ENCODE measurements at regions not wholly inside any gene's neighbourhood (a gene's known extent, or its start where the extent isn't known, plus 50 kb on each side); places are given as distances from the start of the nearest gene placed in this dataset.

GRCh38 chr6:12596731-12597130 lies 119.8 kb upstream of the PHACTR1 start:
- peaks cover 0 to 2% (median 0%) of the 10 kb centered on the region in 5 experiments for H3K27me3 ChIP-seq (replicated peaks in 2 of 5; ENCODE audit: control insufficient read depth in 4 of 5, insufficient read depth in 5 of 5, low read length in 4 of 5)
- CTCF ChIA-PET, result interaction anchor here (0.6 to 1.3 kb wide), 3 partner anchors 8 to 835 kb away, joined by 3 to 6 read pairs (median 5); partner anchors contain the start of gene EDN1

DNA sequence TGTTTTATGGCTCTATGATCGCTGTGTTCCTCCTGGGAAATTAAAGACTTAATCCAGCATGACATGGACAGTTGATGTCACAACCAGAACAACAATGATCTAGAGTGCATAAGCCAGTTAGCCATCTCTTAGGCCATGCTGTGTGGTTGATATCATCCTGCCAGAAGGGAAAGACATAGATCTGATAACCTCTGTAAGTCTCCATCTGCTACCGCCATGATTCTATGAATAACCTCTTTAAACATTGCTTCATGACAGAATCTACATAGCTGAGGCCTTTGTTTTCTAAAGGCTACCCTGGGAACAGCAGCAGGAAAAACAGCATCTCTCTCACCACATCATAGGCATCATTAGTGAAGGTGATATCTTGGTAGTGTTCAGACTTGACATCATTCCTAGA lies 117.6 kb upstream of the PHACTR1 start:
- CTCF ChIA-PET, result no interaction called here
- WGBS (ENCODE audit: insufficient coverage), result 86% methylated on average over 1 of the region's 2 CpGs
- DNase-seq, result peak in 1 of 3 donors; percentile 8
- Histone ChIP-seq H3K27me3 (replicated peaks in 2 of 5; ENCODE audit: control insufficient read depth in 4 of 5, insufficient read depth in 5 of 5, low read length in 4 of 5) (peaks cover 0 to 2% (median 0%) of the 10 kb centered on the region in 5 experiments), H3K4me3 (ENCODE audit: control insufficient read depth in 1 of 7, extremely low read depth in 1 of 7, insufficient read depth in 4 of 7, low read depth in 2 of 7, low read length in 6 of 7) (no peak overlapping the region), H3K36me3 (ENCODE audit: control insufficient read depth in 4 of 4, insufficient read depth in 4 of 4, low read length in 3 of 4) (no peaks in the 10 kb centered on the region), H3K9me3 (ENCODE audit: control extremely low read depth in 1 of 5, control insufficient read depth in 4 of 5, insufficient read depth in 2 of 5, low read depth in 1 of 5, low read length in 4 of 5) (no peaks in the 10 kb centered on the region), H3K4me1 (ENCODE audit: control extremely low read depth in 1 of 4, control insufficient read depth in 4 of 4, insufficient read depth in 4 of 4, low read length in 3 of 4) (peaks cover 4 to 22% (median 12%) of the 10 kb centered on the region in 4 experiments), H3K27ac (ENCODE audit: insufficient read depth in 1 of 2, low read depth in 1 of 2, low read length in 2 of 2, poor library complexity in 1 of 2, severe bottlenecking in 2 of 2) (no peak overlapping the region)
- POLR2A ChIA-PET, result no interaction called here

More at GRCh38 chr6:12596731-12597130, 119.8 kb upstream of the PHACTR1 start:
- Histone ChIP-seq H3K9me3 (ENCODE audit: control extremely low read depth in 1 of 5, control insufficient read depth in 4 of 5, insufficient read depth in 2 of 5, low read depth in 1 of 5, low read length in 4 of 5) (no peaks in the 10 kb centered on the region), H3K36me3 (ENCODE audit: control insufficient read depth in 4 of 4, insufficient read depth in 4 of 4, low read length in 3 of 4) (no peaks in the 10 kb centered on the region), H3K27ac (ENCODE audit: insufficient read depth in 1 of 2, low read depth in 1 of 2, low read length in 2 of 2, poor library complexity in 1 of 2, severe bottlenecking in 2 of 2) (no peak overlapping the region), H3K4me3 (ENCODE audit: control insufficient read depth in 1 of 7, extremely low read depth in 1 of 7, insufficient read depth in 4 of 7, low read depth in 2 of 7, low read length in 6 of 7) (no peak overlapping the region), H3K4me1 (ENCODE audit: control extremely low read depth in 1 of 4, control insufficient read depth in 4 of 4, insufficient read depth in 4 of 4, low read length in 3 of 4) (peaks cover 4 to 22% (median 12%) of the 10 kb centered on the region in 4 experiments)
- no peak for DNase-seq
- WGBS (ENCODE audit: insufficient coverage), result 100% methylated on average over 1 of the region's 2 CpGs
- POLR2A ChIA-PET, result no interaction called here

DNA sequence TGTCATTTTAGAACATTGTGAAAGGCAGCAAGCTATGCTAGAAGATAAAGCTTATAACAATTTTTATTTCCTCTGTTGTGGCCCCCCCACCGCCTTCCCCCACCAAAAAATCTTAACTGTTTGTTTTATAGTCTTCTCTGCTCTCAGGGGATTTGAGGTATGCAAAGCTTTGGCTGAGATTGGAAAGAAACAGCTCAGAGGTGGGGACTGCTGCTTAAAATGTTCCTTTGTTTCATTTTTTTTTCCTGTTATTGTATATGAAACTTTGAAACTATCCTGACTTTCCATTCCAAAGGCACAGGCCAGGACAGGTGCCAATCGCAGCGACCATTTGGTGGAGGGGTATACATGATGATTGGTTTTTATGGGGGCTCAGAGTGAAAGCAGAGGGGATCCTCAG lies 114.7 kb upstream of the PHACTR1 start:
- no CpG with 5 or more reads among the region's 3 CpGs for WGBS (ENCODE audit: insufficient coverage)
- ChIA-PET POLR2A (no interaction called here), CTCF (interaction anchor here (0.7 to 2.3 kb wide), 4 partner anchors 9 to 946 kb away, joined by 3 to 8 read pairs (median 4); partner anchors contain the start of gene EDN1)
- no peak overlapping the region for H3K27ac ChIP-seq (ENCODE audit: insufficient read depth in 1 of 2, low read depth in 1 of 2, low read length in 2 of 2, poor library complexity in 1 of 2, severe bottlenecking in 2 of 2)
- no peaks in the 10 kb centered on the region for H3K9me3 ChIP-seq (ENCODE audit: control extremely low read depth in 1 of 5, control insufficient read depth in 4 of 5, insufficient read depth in 2 of 5, low read depth in 1 of 5, low read length in 4 of 5)
- H3K4me3 ChIP-seq (ENCODE audit: control insufficient read depth in 1 of 7, extremely low read depth in 1 of 7, insufficient read depth in 4 of 7, low read depth in 2 of 7, low read length in 6 of 7), result no peak overlapping the region
- H3K36me3 ChIP-seq (ENCODE audit: control insufficient read depth in 4 of 4, insufficient read depth in 4 of 4, low read length in 3 of 4), result no peaks in the 10 kb centered on the region
- no peak for DNase-seq
- H3K4me1 ChIP-seq (ENCODE audit: control extremely low read depth in 1 of 4, control insufficient read depth in 4 of 4, insufficient read depth in 4 of 4, low read length in 3 of 4), result no peaks in the 10 kb centered on the region
- peaks cover 0 to 2% (median 0%) of the 10 kb centered on the region in 5 experiments for H3K27me3 ChIP-seq (replicated peaks in 2 of 5; ENCODE audit: control insufficient read depth in 4 of 5, insufficient read depth in 5 of 5, low read length in 4 of 5)

DNA sequence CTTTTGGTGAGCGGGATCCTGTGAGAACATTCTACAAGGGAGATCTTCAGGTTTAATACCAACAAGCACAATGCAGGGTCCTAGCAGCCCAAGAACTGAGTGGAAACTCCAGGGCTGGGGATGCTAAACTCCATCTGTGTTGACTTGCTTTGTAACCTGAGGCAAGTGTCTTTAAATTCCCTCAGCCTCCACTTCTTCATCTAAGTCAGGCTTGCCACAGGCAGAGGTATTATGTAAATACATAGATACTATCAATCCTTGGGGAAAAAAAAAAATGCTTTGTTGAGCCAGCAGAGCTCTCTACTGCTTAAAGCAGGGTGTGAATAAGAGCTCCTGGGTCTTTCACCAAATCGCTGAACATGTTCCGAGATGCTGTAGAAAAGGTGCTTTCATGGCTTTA lies 114.2 kb upstream of the PHACTR1 start:
- Histone ChIP-seq H3K27ac (ENCODE audit: insufficient read depth in 1 of 2, low read depth in 1 of 2, low read length in 2 of 2, poor library complexity in 1 of 2, severe bottlenecking in 2 of 2) (no peak overlapping the region), H3K36me3 (ENCODE audit: control insufficient read depth in 4 of 4, insufficient read depth in 4 of 4, low read length in 3 of 4) (no peaks in the 10 kb centered on the region), H3K4me3 (ENCODE audit: control insufficient read depth in 1 of 7, extremely low read depth in 1 of 7, insufficient read depth in 4 of 7, low read depth in 2 of 7, low read length in 6 of 7) (no peak overlapping the region), H3K4me1 (ENCODE audit: control extremely low read depth in 1 of 4, control insufficient read depth in 4 of 4, insufficient read depth in 4 of 4, low read length in 3 of 4) (no peaks in the 10 kb centered on the region), H3K9me3 (ENCODE audit: control extremely low read depth in 1 of 5, control insufficient read depth in 4 of 5, insufficient read depth in 2 of 5, low read depth in 1 of 5, low read length in 4 of 5) (no peaks in the 10 kb centered on the region), H3K27me3 (replicated peaks in 2 of 5; ENCODE audit: control insufficient read depth in 4 of 5, insufficient read depth in 5 of 5, low read length in 4 of 5) (peaks cover 0 to 2% (median 0%) of the 10 kb centered on the region in 5 experiments)
- no peak for DNase-seq
- POLR2A ChIA-PET, result no interaction called here
- CTCF ChIA-PET, result interaction anchor here (0.6 to 2.3 kb wide), 7 partner anchors 8 to 1018 kb away, joined by 3 to 8 read pairs (median 4); partner anchors contain the start of gene EDN1
- 97% methylated on average over 3 of the region's 3 CpGs for WGBS (ENCODE audit: insufficient coverage)

- Histone ChIP-seq H3K4me3 (ENCODE audit: control insufficient read depth in 1 of 7, extremely low read depth in 1 of 7, insufficient read depth in 4 of 7, low read depth in 2 of 7, low read length in 6 of 7) (no peak overlapping the region), H3K36me3 (ENCODE audit: control insufficient read depth in 4 of 4, insufficient read depth in 4 of 4, low read length in 3 of 4) (no peaks in the 10 kb centered on the region), H3K27ac (ENCODE audit: insufficient read depth in 1 of 2, low read depth in 1 of 2, low read length in 2 of 2, poor library complexity in 1 of 2, severe bottlenecking in 2 of 2) (no peak overlapping the region), H3K9me3 (ENCODE audit: control extremely low read depth in 1 of 5, control insufficient read depth in 4 of 5, insufficient read depth in 2 of 5, low read depth in 1 of 5, low read length in 4 of 5) (no peaks in the 10 kb centered on the region), H3K27me3 (replicated peaks in 2 of 5; ENCODE audit: control insufficient read depth in 4 of 5, insufficient read depth in 5 of 5, low read length in 4 of 5) (peaks cover 0 to 2% (median 0%) of the 10 kb centered on the region in 5 experiments), H3K4me1 (ENCODE audit: control extremely low read depth in 1 of 4, control insufficient read depth in 4 of 4, insufficient read depth in 4 of 4, low read length in 3 of 4) (peaks cover 0 to 2% (median 1%) of the 10 kb centered on the region in 4 experiments)
- DNase-seq, result peak in 2 of 3 donors; percentile 65 to 66
- ChIA-PET POLR2A (interaction anchor here (0.7 kb wide), 1 partner anchor 313 kb away, joined by 3 read pairs; the partner anchor contains the start of gene EDN1), CTCF (interaction anchor here (0.6 to 2.3 kb wide), 7 partner anchors 8 to 1019 kb away, joined by 3 to 8 read pairs (median 4); no protein-coding TSS in a partner anchor)
- WGBS (ENCODE audit: insufficient coverage), result 25% methylated on average over 1 of the region's 6 CpGs
Measured at GRCh38 chr6:12602951-12603672, 113.5 kb upstream of the PHACTR1 start.

- H3K36me3 ChIP-seq (ENCODE audit: control insufficient read depth in 4 of 4, insufficient read depth in 4 of 4, low read length in 3 of 4), result no peaks in the 10 kb centered on the region
- peaks cover 0 to 2% (median 0%) of the 10 kb centered on the region in 5 experiments for H3K27me3 ChIP-seq (replicated peaks in 2 of 5; ENCODE audit: control insufficient read depth in 4 of 5, insufficient read depth in 5 of 5, low read length in 4 of 5)
- DNase-seq, result no peak
- H3K4me1 ChIP-seq (ENCODE audit: control extremely low read depth in 1 of 4, control insufficient read depth in 4 of 4, insufficient read depth in 4 of 4, low read length in 3 of 4), result peaks cover 0 to 6% (median 5%) of the 10 kb centered on the region in 4 experiments
- no peak overlapping the region for H3K4me3 ChIP-seq (ENCODE audit: control insufficient read depth in 1 of 7, extremely low read depth in 1 of 7, insufficient read depth in 4 of 7, low read depth in 2 of 7, low read length in 6 of 7)
- 88% methylated on average over 1 of the region's 3 CpGs for WGBS (ENCODE audit: insufficient coverage)
- H3K9me3 ChIP-seq (ENCODE audit: control extremely low read depth in 1 of 5, control insufficient read depth in 4 of 5, insufficient read depth in 2 of 5, low read depth in 1 of 5, low read length in 4 of 5), result no peaks in the 10 kb centered on the region
- POLR2A ChIA-PET, result no interaction called here
- CTCF ChIA-PET, result interaction anchor here (1.3 kb wide), 3 partner anchors 24 to 950 kb away, joined by 3 to 4 read pairs (median 4); no protein-coding TSS in a partner anchor
- no peak overlapping the region for H3K27ac ChIP-seq (ENCODE audit: insufficient read depth in 1 of 2, low read depth in 1 of 2, low read length in 2 of 2, poor library complexity in 1 of 2, severe bottlenecking in 2 of 2)
Measured at GRCh38 chr6:12603673-12604049, 112.9 kb upstream of the PHACTR1 start.

DNA sequence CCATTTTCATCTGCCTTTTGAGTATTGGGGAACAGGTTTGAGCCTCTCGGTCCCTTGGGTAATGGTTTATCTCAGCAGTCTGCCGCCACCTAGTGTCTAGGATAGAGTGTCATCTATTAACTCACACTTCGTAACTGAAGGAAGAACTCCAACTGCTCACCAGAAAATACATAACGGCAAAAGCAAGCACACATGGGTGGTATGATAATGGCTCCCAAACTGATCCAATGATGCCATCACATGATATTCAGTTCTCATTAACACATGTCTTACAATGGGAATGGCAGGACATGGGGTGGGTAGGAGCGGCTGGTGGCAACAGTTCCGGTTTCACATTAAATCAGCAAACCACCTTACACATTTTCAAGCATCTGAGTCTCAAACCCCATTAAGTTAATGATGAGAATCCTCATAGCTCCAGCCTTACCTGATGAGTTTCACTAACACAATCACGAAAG lies 110.7 kb upstream of the PHACTR1 start:
- 56% methylated on average over 6 of the region's 7 CpGs for whole genome bisulfite sequencing (ENCODE audit: insufficient coverage)
- Histone ChIP-seq H3K4me3 (ENCODE audit: control insufficient read depth in 1 of 7, extremely low read depth in 1 of 7, insufficient read depth in 4 of 7, low read depth in 2 of 7, low read length in 6 of 7) (peak overlapping the region in 1 of 7 experiments; percentile 53), H3K27me3 (replicated peaks in 2 of 5; ENCODE audit: control insufficient read depth in 4 of 5, insufficient read depth in 5 of 5, low read length in 4 of 5) (no peaks in the 10 kb centered on the region), H3K9me3 (ENCODE audit: control extremely low read depth in 1 of 5, control insufficient read depth in 4 of 5, insufficient read depth in 2 of 5, low read depth in 1 of 5, low read length in 4 of 5) (no peaks in the 10 kb centered on the region), H3K27ac (ENCODE audit: insufficient read depth in 1 of 2, low read depth in 1 of 2, low read length in 2 of 2, poor library complexity in 1 of 2, severe bottlenecking in 2 of 2) (no peak overlapping the region), H3K36me3 (ENCODE audit: control insufficient read depth in 4 of 4, insufficient read depth in 4 of 4, low read length in 3 of 4) (no peaks in the 10 kb centered on the region), H3K4me1 (ENCODE audit: control extremely low read depth in 1 of 4, control insufficient read depth in 4 of 4, insufficient read depth in 4 of 4, low read length in 3 of 4) (peaks cover 0 to 9% (median 5%) of the 10 kb centered on the region in 4 experiments)
- peak; percentile 68 to 88 (median 86) for DNase-seq
- ChIA-PET POLR2A (no interaction called here), CTCF (interaction anchor here (0.7 to 2.9 kb wide), 22 partner anchors 9 to 952 kb away, joined by 3 to 12 read pairs (median 4); partner anchors contain the start of gene EDN1)
